SW 1271 (cell line): ENCODE measurements at regions not wholly inside any gene's neighbourhood (a gene's known extent, or its start where the extent isn't known, plus 50 kb on each side); places are given as distances from the start of the nearest gene placed in this dataset.
"Not testable (repeated sequence)": the region's sequence is repeated elsewhere in the genome, so short reads cannot be mapped to it uniquely, and the experiment has no call there.

Source experiments
- DNase-seq, 2 experiments: peaks; one replicate each; lab custom pipeline; 2025; lab: John Stamatoyannopoulos, UW

DNA sequence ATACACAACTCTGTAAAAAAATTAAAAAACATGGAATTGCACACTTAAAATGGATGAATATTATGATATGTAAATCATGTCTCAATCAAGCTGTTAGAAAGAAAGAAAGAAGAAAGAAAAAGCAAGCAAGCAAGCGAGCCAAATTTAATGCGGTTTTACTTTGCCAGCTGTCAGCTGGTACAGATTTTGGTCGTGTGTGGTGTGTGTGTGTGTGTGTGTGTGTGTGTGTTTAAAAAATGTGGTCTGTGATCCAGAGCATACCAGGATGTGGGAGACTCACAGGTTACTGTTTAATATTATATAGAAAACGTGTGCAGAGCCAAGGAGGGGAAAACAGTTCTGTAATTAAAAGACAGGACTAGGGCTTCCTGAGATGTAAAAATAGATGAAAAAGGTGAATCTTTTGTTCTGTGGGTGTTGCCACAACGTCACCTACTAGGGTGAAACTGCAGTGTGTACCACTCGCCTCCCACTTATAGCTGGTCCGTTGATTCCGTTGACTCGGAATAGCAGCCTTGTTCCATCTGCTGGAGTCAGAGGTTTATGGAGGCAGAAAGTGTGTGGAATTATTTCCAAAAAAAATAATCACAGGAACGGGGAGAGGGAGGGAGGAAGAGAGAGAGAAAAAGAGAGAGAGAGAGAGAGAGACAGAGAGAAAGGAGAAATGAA lies 197.7 kb downstream of the BCAS1 start:
- no peak for DNase-seq

- DNase-seq: no peak
Observed at GRCh38 chr20:53872081-53872541, 198.3 kb downstream of the BCAS1 start.

DNA sequence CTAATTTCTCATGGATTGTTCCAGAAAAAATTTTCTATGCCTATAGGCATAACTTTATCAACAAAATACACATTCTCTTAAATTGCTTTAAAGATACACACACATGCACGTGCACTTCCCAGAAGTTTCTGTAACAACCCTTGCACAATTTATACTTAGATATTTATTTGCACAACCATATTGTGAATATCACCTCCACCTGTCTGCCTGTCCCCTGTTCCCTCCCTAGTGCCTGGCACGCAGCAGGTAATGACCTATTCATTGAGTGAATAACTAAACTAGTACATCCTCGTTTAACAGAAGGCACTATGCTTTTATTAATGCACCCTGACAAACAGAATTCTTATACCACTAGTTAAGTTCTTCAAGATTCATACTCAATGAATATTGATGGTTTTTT lies 198.9 kb downstream of the BCAS1 start:
- DNase-seq: no peak

DNA sequence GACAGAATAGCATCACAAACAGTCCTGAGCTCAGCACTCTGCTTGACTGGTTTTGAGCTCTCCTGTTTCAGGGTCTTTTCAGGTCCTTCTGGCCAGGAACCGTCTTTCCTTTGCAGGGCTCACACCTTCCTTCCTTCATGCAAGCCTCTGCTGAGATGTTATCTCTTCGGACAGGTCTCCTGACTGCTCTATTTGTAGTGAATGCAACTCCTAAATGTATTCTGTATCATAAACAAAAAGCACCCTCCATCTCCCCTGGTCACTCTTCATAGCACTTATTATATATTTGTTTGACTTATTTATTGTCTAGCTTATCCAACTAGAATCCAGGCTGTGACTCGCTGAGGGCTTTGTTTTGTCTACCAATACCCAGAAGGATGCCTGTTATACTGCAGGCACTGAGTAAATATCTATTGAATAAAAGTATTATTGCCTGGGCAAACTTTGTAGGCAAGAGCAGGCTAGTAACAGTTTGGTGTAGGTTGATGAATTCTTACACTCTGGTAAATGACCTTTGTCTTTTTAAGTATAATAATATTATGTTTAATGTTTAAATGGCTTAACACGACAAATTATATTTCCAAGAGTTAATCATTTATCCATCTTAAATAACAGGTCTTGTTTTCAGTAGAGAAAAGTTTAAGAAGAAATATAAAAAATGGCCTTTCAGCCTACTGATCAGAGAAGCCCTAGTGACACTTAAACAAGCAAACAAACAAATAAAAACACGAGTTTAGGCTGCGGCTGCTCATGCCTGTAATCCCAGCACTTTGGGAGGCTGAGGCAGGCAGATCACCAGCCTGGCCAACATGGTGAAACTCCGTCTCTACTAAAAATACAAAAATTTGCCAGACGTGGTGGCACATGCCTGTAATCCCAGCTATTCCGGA lies 199.7 kb downstream of the BCAS1 start:
- no peak for DNase-seq

GRCh38 chr20:53869466-53870258 lies 200.7 kb downstream of the BCAS1 start:
- peak; percentile 49 to 81 for DNase-seq

DNA sequence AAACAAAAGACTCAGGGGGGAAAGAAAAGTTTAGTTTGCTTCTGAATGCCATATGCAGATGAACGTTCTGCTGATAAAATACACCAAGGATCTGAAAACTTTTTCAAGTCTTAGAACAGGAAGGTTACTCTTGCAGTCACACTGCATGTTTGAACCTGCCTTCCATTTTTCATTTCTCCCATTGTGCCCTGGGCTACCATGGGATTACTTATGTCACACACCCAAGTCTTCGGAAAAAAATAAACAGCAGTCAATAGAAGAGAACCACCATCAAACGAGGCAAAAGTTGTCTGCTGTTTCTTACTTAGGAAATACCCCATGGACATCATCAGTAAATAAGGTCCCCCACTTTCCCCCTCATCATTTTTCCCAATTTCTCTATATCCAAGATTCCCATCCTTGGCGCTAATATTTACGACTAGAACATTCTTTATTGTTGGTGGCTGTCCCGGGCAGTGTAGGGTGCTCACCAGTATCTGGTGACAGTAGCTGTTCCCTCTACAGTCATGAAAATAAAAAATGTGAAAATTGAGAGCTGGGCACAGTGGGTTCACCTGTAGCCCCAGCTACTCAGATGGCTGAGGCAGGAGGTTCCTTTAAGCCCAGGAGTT lies 202.5 kb downstream of the BCAS1 start:
- DNase-seq: no peak

DNA sequence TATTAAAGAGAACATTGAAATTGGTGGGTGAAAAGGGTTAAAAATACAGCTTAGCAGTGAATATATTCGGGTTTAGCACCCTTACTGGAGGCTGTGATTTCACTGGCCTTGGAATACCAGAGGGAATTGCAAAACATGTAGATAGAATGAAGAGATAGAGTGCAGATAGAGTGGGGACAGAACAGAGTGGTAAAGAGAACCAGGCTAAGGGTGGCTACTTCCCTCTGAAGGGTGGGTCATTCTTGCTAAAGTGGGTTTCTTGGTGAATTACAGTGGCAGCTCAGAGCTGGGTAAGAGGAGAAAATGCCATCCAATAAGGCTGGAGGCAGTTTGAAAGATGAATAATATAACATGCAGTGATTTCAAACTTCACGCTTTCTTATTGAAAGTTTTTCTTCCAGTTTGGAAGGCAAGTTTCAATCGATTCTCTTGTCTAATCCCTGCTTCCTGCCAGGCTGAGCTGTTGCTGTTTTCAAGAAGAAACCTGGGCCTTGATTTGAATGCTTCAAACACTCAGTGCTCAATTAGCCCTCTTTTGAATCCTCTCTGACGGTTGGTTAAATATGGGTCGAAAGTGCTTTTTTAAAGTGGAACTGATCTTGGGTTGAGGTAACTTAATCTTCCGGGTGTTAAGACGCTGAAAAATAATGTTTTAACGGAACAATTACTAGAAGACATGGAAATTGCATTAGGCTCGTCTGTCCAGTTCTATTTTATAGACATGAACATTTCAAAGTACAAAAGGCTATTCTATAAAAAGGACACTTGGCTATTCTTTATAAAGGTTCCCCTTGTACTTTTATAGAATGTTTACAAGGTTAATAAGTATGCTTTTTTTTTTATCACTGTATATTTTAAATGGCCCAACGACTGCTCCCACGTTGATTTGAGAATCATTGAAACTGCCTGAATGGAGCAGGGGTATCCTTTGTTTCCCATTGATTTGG lies 203.3 kb downstream of the BCAS1 start:
- DNase-seq: no peak

DNA sequence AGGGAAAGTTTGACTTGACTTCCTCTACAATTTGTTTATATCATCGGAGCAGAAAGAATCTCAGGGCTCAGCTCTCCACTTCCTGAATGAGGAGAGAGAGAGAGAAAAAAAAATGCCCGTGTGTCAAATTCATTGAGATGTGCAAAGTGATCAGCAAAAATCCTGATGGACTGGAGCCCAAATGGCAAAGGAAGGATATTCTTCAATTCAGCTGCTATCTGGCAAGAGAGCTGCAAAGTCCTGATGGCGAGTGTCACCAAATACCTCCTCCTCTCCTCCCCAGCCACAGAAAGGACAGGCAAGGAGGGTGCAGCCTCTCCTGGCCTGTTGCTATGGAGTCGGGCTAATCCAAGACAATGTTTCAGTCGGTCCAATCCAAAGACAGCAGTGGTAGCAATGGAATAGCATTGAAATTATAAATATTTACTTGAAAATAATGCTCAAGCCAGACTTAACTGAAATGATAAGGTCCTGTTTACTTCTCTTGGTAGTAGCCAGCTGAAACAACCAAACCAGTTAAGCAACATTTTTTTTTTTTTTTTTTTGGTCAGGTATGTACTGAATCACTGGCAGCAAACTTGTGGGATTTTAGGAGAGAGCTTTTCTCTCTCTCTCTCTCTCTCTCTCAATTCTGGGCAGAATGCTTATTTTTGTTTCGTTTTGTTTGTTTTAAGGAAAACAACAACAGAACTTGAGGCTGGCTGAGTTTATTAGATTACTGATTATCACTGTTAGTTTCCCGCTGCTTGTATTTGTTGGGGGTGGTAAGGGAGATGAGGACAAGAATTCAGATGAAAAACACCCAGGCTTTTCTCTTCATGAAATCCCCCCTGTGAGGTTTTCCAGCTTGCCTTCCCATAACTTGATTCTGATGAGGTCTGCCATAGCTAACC lies 204.2 kb downstream of the BCAS1 start:
- DNase-seq: no peak

DNA sequence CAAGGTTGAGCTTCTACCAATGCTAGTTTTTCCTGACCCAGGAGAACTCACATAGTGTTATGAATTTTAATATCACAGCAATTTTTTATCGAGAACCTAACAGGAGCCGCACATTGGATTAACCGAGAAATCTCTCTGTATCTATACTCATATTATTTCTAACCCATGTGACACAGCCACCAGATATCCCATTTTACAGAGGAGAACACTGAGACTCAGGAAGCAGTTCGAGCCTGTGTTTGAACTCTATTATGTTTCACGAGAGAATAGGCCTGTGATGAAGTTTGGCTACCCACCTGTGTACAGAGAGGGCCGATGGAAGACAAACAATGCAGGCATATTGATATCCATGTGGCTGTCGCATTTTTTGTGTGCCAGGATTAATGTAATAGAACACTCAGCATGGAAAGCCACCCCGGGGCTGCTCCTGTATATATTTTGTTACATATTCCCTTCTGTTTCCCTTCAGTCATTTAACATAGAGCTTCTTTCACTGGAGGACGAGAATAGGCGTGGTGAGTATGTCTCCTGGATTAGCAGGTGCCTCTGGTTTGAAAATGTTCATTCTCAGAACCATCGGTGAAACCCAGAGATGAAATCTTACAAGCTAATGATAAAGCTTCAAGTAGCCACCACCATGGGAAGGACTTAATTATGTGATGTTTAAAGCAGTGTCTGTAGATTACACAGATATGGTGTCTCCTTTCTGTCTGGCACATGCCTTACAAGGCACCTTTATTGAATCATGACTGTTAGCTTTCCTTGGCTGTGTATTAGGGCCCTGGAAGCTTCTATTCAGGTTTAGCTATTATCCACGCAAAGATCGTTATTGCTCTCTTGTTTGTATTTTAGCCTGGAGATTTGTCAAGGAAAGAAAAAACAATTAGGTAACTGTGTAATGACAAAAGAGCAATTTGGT lies 205.4 kb downstream of the BCAS1 start:
- not testable (repeated sequence) for DNase-seq

DNA sequence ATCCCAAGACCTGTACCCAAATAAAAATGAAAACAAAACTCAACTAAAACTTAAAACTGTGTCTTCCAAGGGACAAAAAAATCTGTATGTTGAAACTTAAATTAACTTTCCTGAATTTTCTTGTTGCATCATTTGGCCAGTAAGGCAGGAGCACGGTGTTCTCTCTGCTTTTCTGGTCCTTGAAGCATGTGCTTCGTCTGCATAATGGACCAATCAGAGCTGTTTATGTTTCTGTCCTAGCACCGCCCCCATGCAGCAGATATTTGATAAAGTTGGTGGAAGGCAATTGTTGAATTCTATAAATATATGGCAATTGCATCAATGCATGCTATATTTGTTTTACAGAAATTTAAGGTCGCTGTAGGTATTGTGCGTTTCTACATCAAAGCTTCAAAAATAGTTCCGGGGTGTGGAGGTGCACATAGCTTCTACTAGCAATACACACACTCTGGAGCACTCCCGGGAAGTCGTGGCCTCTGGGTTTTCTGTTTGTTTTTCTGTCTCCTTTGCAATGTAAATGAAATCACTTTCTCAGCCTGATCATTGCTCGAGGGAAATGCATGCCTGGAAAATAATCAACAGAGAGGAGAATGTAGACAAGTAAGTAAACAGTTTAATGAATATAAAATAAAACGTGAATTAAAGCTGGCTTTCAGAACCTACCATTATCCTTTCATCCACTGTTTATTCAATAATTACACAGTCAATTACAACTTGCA lies 206.3 kb downstream of the BCAS1 start:
- DNase-seq: not testable (repeated sequence)

GRCh38 chr20:53863535-53863922 lies 206.9 kb downstream of the BCAS1 start:
- DNase-seq: not testable (repeated sequence)

- DNase-seq: not testable (repeated sequence)
Observed at GRCh38 chr20:53863039-53863438, 207.4 kb downstream of the BCAS1 start.

DNA sequence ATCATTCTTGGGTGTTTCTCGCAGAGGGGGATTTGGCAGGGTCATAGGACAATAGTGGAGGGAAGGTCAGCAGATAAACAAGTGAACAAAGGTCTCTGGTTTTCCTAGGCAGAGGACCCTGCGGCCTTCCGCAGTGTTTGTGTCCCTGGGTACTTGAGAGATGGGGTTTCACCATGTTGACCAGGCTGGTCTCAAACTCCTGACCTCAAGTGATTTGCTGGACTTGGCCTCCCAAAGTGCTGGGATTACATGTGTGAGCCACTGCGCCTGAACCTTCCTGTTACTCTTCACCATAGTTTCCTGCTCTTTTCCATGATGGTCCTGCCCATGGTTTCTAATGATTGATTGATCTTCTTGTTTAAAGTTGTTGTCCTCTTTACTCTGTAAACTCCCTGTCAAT lies 207.9 kb downstream of the BCAS1 start:
- DNase-seq: not testable (repeated sequence)

- DNase-seq: not testable (repeated sequence)
Observed at GRCh38 chr20:53862136-53862397, 208.3 kb downstream of the BCAS1 start.

GRCh38 chr20:53859684-53860083 lies 210.7 kb downstream of the BCAS1 start:
- no peak for DNase-seq

DNA sequence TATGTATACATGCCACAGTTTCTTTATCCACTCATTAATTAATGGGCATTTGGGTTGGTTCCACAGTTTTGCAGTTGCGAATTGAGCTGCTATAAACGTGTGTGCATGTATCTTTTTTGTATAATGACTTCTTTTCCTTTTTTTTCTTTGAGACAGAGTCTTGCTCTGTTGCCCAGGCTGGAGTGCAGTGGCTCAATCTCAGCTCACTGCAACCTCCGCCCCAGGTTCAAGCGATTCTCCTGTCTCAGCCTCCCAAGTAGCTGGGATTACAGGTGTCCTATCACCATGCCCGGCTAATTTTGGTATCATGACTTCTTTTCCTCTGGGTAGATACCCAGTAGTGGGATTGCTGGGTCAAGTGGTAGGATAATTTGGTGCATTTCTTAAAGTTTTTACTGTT lies 211.4 kb downstream of the BCAS1 start:
- not testable (repeated sequence) for DNase-seq

GRCh38 chr20:53858516-53858915 lies 211.9 kb downstream of the BCAS1 start:
- DNase-seq: not testable (repeated sequence)

GRCh38 chr20:53857723-53858236 lies 212.6 kb downstream of the BCAS1 start:
- DNase-seq: no peak
